HEK293 (cell line): ENCODE measurements at regions not wholly inside any gene's neighbourhood (a gene's known extent, or its start where the extent isn't known, plus 50 kb on each side); places are given as distances from the start of the nearest gene placed in this dataset.

ENCODE experiments used
- CTCF ChIA-PET: fragments of 350-600 bp; formaldehyde crosslinking; extraction: SDS; loops from one replicate; lab custom pipeline; 2021; ENCODE audit warnings: antibody characterized with exemption; lab: Yijun Ruan, JAX
- POLR2A ChIA-PET: fragments of 300-600 bp; formaldehyde crosslinking; extraction: SDS; loops from one replicate; lab custom pipeline; 2020; ENCODE audit warnings: antibody characterized with exemption, inconsistent platforms; lab: Yijun Ruan, JAX
- H3K27ac ChIP-seq: fragments of 200-500 bp; sonication (Bioruptor generic); 2 replicates; pipeline ENCODE4 v1.5.1; 2014; ENCODE audit warnings: low read depth, low read length, control low read depth, inconsistent platforms; ENCODE audit errors: extremely low read depth
- H3K36me3 ChIP-seq, 2 experiments: fragments of 200-500 bp in 1 of 2; sonication (Bioruptor generic) in 1 of 2; 1 replicate in 1 of 2; 2 replicates in 1 of 2; pipeline ENCODE4 v1.5.1; 2014 to 2017; ENCODE audit warnings: inconsistent platforms in 2 of 2, low read length in 2 of 2; ENCODE audit not compliant: control insufficient read depth in 2 of 2, insufficient read depth in 1 of 2
- H3K4me1 ChIP-seq: fragments of 200-500 bp; sonication (Bioruptor generic); 2 replicates; pipeline ENCODE4 v1.5.1; 2014; ENCODE audit warnings: mild to moderate bottlenecking, low read length, inconsistent platforms; ENCODE audit not compliant: control insufficient read depth, insufficient read depth
- H3K4me3 ChIP-seq: 2 replicates; pipeline ENCODE4 v1.5.1; 2011; ENCODE audit warnings: low read depth, mild to moderate bottlenecking, control low read depth, low read length, moderate library complexity
- H3K9me3 ChIP-seq: fragments of 200-500 bp; sonication (Bioruptor generic); 2 replicates; pipeline ENCODE4 v1.5.1; 2014; ENCODE audit warnings: low read depth, low read length, inconsistent platforms; ENCODE audit not compliant: control insufficient read depth, insufficient read depth
- REPIN1 ChIP-seq: fragments of 450-650 bp; formaldehyde crosslinking; IDR thresholded peaks from 2 replicates; pipeline ENCODE4 v1.5.1; 2017; ENCODE audit warnings: missing biosample characterization, missing genetic modification characterization, low read depth
- WT1 ChIP-seq: fragments of 450-650 bp; formaldehyde crosslinking; IDR thresholded peaks from 2 replicates; pipeline ENCODE4 v1.5.1; 2016; ENCODE audit warnings: missing biosample characterization, missing genetic modification characterization
- ZBTB20 ChIP-seq: fragments of 450-650 bp; formaldehyde crosslinking; IDR thresholded peaks from 2 replicates; pipeline ENCODE4 v1.5.1; 2016; ENCODE audit warnings: missing biosample characterization, missing genetic modification characterization
- ZFHX2 ChIP-seq: fragments of 450-650 bp; formaldehyde crosslinking; conservative IDR thresholded peaks from 2 replicates; pipeline ENCODE4 v1.5.1; 2016; ENCODE audit warnings: missing biosample characterization, missing genetic modification characterization
- ZNF174 ChIP-seq: fragments of 450-650 bp; formaldehyde crosslinking; IDR thresholded peaks from 2 replicates; pipeline ENCODE4 v1.5.0; 2017; ENCODE audit warnings: missing biosample characterization, mild to moderate bottlenecking, missing genetic modification characterization
- ZNF202 ChIP-seq: fragments of 450-650 bp; formaldehyde crosslinking; IDR thresholded peaks from 2 replicates; pipeline ENCODE4 v1.5.1; 2016; ENCODE audit warnings: missing biosample characterization, missing genetic modification characterization, borderline replicate concordance
- ZNF23 ChIP-seq: fragments of 450-650 bp; formaldehyde crosslinking; IDR thresholded peaks from 2 replicates; pipeline ENCODE4 v1.5.1; 2016; ENCODE audit warnings: missing biosample characterization, missing genetic modification characterization, borderline replicate concordance
- ZNF501 ChIP-seq: fragments of 450-650 bp; formaldehyde crosslinking; IDR thresholded peaks from 2 replicates; pipeline ENCODE4 v1.5.1; 2016; ENCODE audit warnings: missing biosample characterization, missing genetic modification characterization
- ZNF521 ChIP-seq: fragments of 450-650 bp; formaldehyde crosslinking; IDR thresholded peaks from 2 replicates; pipeline ENCODE4 v1.5.1; 2017; ENCODE audit warnings: missing biosample characterization, mild to moderate bottlenecking, missing genetic modification characterization
- ZNF544 ChIP-seq: fragments of 450-650 bp; formaldehyde crosslinking; IDR thresholded peaks from 2 replicates; pipeline ENCODE4 v1.5.0; 2017; ENCODE audit warnings: missing biosample characterization, missing genetic modification characterization
- ZNF600 ChIP-seq: fragments of 450-650 bp; formaldehyde crosslinking; IDR thresholded peaks from 2 replicates; pipeline ENCODE4 v1.5.1; 2016; ENCODE audit warnings: missing biosample characterization, missing genetic modification characterization
- ZNF658 ChIP-seq: fragments of 450-650 bp; formaldehyde crosslinking; IDR thresholded peaks from 2 replicates; pipeline ENCODE4; 2016; ENCODE audit warnings: missing biosample characterization, missing genetic modification characterization
- ZNF664 ChIP-seq: fragments of 450-650 bp; formaldehyde crosslinking; IDR thresholded peaks from 2 replicates; pipeline ENCODE4 v1.5.1; 2016; ENCODE audit warnings: missing biosample characterization, missing genetic modification characterization
- ZNF701 ChIP-seq: fragments of 450-650 bp; formaldehyde crosslinking; IDR thresholded peaks from 2 replicates; pipeline ENCODE4 v1.5.1; 2016; ENCODE audit warnings: missing biosample characterization, missing genetic modification characterization
- ZNF707 ChIP-seq: fragments of 450-650 bp; formaldehyde crosslinking; IDR thresholded peaks from 2 replicates; pipeline ENCODE4 v1.5.1; 2016; ENCODE audit warnings: missing biosample characterization, missing genetic modification characterization
- ZNF768 ChIP-seq: fragments of 450-650 bp; formaldehyde crosslinking; IDR thresholded peaks from 2 replicates; pipeline ENCODE4 v1.5.1; 2018; ENCODE audit warnings: missing biosample characterization, mild to moderate bottlenecking, missing genetic modification characterization
- ZNF792 ChIP-seq: fragments of 450-650 bp; formaldehyde crosslinking; IDR thresholded peaks from 2 replicates; pipeline ENCODE4 v1.5.1; 2016; ENCODE audit warnings: missing biosample characterization, missing genetic modification characterization
- ZXDB ChIP-seq: fragments of 450-650 bp; formaldehyde crosslinking; IDR thresholded peaks from 2 replicates; pipeline ENCODE4 v1.5.1; 2016; ENCODE audit warnings: missing biosample characterization, missing genetic modification characterization
- TF ChIP-seq, protein P1 (sequence below): fragments of 450-650 bp; formaldehyde crosslinking; conservative IDR thresholded peaks from 2 replicates; pipeline ENCODE4 v1.5.1; 2016; ENCODE audit warnings: low read depth, missing biosample characterization, missing genetic modification characterization
- TF ChIP-seq, protein P2 (sequence below): fragments of 450-650 bp; formaldehyde crosslinking; IDR thresholded peaks from 2 replicates; pipeline ENCODE4 v1.5.1; 2016; ENCODE audit warnings: missing biosample characterization, missing genetic modification characterization, borderline replicate concordance
- TF ChIP-seq, protein P3 (sequence below): fragments of 450-650 bp; formaldehyde crosslinking; IDR thresholded peaks from 2 replicates; pipeline ENCODE4 v1.5.1; 2016; ENCODE audit warnings: missing biosample characterization, missing genetic modification characterization, borderline replicate concordance
- TF ChIP-seq, protein P4 (sequence below): fragments of 450-650 bp; formaldehyde crosslinking; IDR thresholded peaks from 2 replicates; pipeline ENCODE4 v1.5.1; 2017; ENCODE audit warnings: missing biosample characterization, missing genetic modification characterization

DNA sequence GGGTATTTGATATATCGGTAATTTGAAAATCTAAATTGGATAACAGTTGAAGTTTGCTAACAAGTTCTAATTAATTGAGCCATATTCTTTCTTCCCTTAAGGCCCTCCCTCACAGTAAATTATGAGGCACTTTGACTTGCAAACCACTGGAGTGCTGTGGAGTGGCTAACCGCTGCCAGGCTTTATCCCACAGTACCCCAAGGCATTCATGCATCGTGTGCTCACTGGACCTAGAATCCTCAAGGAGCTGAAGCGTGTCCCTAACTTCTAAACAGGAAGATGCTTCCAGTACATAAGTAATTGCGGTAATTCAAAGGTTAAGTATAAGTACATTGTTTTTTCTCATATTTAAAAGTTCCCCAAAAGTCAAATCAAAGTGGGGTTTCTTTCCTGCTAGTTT, 499.9 kb downstream of the TFAP2A start:
- CTCF ChIA-PET, result no interaction called here

DNA sequence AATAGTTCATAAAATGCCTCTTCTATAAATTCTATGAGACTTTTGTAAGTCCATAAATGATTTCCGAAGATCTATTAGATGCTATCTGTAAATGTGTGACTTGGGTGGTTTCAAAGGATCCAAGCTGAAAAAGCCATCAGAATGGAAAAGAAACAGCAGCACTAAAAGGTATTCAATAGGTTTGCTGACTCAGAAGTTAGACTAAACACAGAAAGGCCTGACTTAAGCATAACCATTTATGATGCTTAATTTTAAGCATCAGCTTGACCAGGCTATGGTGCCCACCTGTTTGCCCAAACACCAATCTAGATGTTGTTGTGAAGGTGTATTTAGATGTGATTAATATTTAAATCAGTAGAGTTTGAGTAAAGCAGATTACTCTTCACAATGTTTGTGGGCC, 513.5 kb downstream of the TFAP2A start:
- H3K4me3 ChIP-seq, result no peak overlapping the region
- ChIA-PET CTCF (no interaction called here), POLR2A (no interaction called here)
- no peaks in the 10 kb centered on the region for H3K9me3 ChIP-seq
- H3K4me1 ChIP-seq, result no peaks in the 10 kb centered on the region
- no peak overlapping the region for H3K27ac ChIP-seq
- no peaks in the 10 kb centered on the region for H3K36me3 ChIP-seq
- TF ChIP-seq ZNF768 (tag by site-specific recombination) (no peak), ZNF174 (no peak), WT1 (no peak), ZNF521 (tag by site-specific recombination) (no peak), ZNF707 (tag by site-specific recombination) (no peak), ZNF792 (tag by site-specific recombination) (no peak), REPIN1 (tag by site-specific recombination) (no peak), ZNF202 (tag by site-specific recombination) (no peak), ZNF600 (tag by site-specific recombination) (no peak), ZBTB20 (tag by site-specific recombination) (no peak), ZNF701 (tag by site-specific recombination) (no peak), ZNF23 (tag by site-specific recombination) (no peak), ZNF501 (tag by site-specific recombination) (no peak), ZNF658 (tag by site-specific recombination) (no peak), ZFHX2 (no peak)
- TF ChIP-seq, protein P1, sequence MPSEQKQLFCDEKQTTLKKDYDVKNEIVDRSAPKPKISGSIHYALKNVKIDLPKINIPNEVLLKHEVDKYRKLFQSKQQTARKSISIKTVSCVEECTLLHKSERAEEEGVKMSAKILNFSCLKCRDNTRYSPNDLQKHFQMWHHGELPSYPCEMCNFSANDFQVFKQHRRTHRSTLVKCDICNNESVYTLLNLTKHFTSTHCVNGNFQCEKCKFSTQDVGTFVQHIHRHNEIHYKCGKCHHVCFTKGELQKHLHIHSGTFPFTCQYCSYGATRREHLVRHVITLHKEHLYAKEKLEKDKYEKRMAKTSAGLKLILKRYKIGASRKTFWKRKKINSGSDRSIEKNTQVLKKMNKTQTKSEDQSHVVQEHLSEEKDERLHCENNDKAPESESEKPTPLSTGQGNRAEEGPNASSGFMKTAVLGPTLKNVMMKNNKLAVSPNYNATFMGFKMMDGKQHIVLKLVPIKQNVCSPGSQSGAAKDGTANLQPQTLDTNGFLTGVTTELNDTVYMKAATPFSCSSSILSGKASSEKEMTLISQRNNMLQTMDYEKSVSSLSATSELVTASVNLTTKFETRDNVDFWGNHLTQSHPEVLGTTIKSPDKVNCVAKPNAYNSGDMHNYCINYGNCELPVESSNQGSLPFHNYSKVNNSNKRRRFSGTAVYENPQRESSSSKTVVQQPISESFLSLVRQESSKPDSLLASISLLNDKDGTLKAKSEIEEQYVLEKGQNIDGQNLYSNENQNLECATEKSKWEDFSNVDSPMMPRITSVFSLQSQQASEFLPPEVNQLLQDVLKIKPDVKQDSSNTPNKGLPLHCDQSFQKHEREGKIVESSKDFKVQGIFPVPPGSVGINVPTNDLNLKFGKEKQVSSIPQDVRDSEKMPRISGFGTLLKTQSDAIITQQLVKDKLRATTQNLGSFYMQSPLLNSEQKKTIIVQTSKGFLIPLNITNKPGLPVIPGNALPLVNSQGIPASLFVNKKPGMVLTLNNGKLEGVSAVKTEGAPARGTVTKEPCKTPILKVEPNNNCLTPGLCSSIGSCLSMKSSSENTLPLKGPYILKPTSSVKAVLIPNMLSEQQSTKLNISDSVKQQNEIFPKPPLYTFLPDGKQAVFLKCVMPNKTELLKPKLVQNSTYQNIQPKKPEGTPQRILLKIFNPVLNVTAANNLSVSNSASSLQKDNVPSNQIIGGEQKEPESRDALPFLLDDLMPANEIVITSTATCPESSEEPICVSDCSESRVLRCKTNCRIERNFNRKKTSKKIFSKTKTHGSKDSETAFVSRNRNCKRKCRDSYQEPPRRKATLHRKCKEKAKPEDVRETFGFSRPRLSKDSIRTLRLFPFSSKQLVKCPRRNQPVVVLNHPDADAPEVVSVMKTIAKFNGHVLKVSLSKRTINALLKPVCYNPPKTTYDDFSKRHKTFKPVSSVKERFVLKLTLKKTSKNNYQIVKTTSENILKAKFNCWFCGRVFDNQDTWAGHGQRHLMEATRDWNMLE (tag by site-specific recombination), result no peak
- TF ChIP-seq, protein P2, sequence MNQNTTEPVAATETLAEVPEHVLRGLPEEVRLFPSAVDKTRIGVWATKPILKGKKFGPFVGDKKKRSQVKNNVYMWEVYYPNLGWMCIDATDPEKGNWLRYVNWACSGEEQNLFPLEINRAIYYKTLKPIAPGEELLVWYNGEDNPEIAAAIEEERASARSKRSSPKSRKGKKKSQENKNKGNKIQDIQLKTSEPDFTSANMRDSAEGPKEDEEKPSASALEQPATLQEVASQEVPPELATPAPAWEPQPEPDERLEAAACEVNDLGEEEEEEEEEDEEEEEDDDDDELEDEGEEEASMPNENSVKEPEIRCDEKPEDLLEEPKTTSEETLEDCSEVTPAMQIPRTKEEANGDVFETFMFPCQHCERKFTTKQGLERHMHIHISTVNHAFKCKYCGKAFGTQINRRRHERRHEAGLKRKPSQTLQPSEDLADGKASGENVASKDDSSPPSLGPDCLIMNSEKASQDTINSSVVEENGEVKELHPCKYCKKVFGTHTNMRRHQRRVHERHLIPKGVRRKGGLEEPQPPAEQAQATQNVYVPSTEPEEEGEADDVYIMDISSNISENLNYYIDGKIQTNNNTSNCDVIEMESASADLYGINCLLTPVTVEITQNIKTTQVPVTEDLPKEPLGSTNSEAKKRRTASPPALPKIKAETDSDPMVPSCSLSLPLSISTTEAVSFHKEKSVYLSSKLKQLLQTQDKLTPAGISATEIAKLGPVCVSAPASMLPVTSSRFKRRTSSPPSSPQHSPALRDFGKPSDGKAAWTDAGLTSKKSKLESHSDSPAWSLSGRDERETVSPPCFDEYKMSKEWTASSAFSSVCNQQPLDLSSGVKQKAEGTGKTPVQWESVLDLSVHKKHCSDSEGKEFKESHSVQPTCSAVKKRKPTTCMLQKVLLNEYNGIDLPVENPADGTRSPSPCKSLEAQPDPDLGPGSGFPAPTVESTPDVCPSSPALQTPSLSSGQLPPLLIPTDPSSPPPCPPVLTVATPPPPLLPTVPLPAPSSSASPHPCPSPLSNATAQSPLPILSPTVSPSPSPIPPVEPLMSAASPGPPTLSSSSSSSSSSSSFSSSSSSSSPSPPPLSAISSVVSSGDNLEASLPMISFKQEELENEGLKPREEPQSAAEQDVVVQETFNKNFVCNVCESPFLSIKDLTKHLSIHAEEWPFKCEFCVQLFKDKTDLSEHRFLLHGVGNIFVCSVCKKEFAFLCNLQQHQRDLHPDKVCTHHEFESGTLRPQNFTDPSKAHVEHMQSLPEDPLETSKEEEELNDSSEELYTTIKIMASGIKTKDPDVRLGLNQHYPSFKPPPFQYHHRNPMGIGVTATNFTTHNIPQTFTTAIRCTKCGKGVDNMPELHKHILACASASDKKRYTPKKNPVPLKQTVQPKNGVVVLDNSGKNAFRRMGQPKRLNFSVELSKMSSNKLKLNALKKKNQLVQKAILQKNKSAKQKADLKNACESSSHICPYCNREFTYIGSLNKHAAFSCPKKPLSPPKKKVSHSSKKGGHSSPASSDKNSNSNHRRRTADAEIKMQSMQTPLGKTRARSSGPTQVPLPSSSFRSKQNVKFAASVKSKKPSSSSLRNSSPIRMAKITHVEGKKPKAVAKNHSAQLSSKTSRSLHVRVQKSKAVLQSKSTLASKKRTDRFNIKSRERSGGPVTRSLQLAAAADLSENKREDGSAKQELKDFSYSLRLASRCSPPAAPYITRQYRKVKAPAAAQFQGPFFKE (tag by site-specific recombination), result no peak
- TF ChIP-seq, protein P3, sequence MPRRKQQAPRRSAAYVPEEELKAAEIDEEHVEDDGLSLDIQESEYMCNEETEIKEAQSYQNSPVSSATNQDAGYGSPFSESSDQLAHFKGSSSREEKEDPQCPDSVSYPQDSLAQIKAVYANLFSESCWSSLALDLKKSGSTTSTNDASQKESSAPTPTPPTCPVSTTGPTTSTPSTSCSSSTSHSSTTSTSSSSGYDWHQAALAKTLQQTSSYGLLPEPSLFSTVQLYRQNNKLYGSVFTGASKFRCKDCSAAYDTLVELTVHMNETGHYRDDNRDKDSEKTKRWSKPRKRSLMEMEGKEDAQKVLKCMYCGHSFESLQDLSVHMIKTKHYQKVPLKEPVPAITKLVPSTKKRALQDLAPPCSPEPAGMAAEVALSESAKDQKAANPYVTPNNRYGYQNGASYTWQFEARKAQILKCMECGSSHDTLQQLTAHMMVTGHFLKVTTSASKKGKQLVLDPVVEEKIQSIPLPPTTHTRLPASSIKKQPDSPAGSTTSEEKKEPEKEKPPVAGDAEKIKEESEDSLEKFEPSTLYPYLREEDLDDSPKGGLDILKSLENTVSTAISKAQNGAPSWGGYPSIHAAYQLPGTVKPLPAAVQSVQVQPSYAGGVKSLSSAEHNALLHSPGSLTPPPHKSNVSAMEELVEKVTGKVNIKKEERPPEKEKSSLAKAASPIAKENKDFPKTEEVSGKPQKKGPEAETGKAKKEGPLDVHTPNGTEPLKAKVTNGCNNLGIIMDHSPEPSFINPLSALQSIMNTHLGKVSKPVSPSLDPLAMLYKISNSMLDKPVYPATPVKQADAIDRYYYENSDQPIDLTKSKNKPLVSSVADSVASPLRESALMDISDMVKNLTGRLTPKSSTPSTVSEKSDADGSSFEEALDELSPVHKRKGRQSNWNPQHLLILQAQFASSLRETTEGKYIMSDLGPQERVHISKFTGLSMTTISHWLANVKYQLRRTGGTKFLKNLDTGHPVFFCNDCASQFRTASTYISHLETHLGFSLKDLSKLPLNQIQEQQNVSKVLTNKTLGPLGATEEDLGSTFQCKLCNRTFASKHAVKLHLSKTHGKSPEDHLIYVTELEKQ (tag by site-specific recombination), result no peak
- TF ChIP-seq, protein P4, sequence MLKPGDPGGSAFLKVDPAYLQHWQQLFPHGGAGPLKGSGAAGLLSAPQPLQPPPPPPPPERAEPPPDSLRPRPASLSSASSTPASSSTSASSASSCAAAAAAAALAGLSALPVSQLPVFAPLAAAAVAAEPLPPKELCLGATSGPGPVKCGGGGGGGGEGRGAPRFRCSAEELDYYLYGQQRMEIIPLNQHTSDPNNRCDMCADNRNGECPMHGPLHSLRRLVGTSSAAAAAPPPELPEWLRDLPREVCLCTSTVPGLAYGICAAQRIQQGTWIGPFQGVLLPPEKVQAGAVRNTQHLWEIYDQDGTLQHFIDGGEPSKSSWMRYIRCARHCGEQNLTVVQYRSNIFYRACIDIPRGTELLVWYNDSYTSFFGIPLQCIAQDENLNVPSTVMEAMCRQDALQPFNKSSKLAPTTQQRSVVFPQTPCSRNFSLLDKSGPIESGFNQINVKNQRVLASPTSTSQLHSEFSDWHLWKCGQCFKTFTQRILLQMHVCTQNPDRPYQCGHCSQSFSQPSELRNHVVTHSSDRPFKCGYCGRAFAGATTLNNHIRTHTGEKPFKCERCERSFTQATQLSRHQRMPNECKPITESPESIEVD (tag by site-specific recombination), result no peak

More for the DNA sequence above, 499.9 kb downstream of the TFAP2A start:
- no peaks in the 10 kb centered on the region for H3K9me3 ChIP-seq
- POLR2A ChIA-PET, result no interaction called here
- H3K4me1 ChIP-seq, result no peaks in the 10 kb centered on the region; the same call in 1 of the 2 replicates
- TF ChIP-seq ZXDB (no peak), ZNF544 (tag by site-specific recombination) (no peak), ZNF664 (tag by site-specific recombination) (no peak)
- no peaks in the 10 kb centered on the region for H3K36me3 ChIP-seq
- H3K4me3 ChIP-seq, result no peak overlapping the region
- H3K27ac ChIP-seq, result no peak overlapping the region
